ENCODE measurements at regions not wholly inside any gene's neighbourhood (a gene's known extent, or its start where the extent isn't known, plus 50 kb on each side); places are given as distances from the start of the nearest gene placed in this dataset.
"Not testable (repeated sequence)": the region's sequence is repeated elsewhere in the genome, so short reads cannot be mapped to it uniquely, and the experiment has no call there.

GRCh38 chr2:136284226-136285119 is 166.5 kb upstream of the CXCR4 start:
- no peak for DNase-seq
- in situ Hi-C loops (cut with HindIII; ENCODE audit: low pct_ligation_motif_present, low pct_unique_long_range_greater_than_20kb, low sequenced_read_pairs): no loop called here

- in situ Hi-C loops (cut with HindIII; ENCODE audit: low pct_ligation_motif_present, low pct_unique_long_range_greater_than_20kb, low sequenced_read_pairs): no loop called here
- no peak for DNase-seq
These were observed 164.3 kb upstream of the CXCR4 start for GRCh38 chr2:136282251-136282650.

DNA sequence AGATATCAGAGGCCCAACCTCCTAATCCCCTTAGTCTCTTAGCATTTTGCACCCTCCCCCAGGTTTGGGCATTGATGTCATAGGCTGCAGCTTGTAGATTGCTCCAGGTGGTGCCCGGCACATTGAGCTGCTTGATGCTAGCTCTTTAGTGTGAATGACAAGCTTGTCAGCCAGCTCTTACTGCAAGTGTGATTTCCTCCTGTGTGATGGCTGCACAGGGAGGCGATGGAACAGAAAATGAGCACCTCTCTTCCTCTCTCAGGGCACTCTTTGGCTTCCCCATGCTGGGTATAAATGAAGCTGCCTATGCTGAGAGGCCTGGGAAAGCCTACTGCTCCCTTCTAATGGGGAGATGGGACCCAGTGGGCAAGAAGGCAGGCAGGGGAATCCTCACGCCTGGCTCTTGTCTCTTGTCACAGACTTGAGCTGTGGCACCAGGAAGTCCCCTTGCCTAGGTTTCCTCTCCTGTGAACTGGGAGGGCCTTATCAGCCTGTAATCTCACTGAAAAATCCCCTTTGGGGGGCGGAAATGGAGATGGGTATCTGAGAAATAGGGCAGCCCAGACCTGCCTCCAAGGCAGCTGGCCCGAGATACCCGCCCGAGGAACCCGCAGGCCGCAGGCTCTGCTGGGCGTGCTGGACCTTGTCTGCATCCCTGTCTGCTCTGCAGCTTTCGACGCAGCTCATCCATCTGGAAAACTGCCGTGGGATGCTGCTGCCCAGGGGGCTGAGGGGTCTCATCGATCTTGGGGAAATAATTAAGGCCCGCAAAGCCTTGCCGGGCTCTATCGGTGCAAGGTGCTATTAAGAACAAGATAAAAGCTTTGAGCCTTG is 163.5 kb upstream of the CXCR4 start:
- DNase-seq: no peak
- in situ Hi-C loops (cut with HindIII; ENCODE audit: low pct_ligation_motif_present, low pct_unique_long_range_greater_than_20kb, low sequenced_read_pairs): no loop called here

GRCh38 chr2:136266346-136266745 is 148.4 kb upstream of the CXCR4 start:
- in situ Hi-C loops (cut with HindIII; ENCODE audit: low pct_ligation_motif_present, low pct_unique_long_range_greater_than_20kb, low sequenced_read_pairs); DNase-seq: not testable (repeated sequence)

GRCh38 chr2:136259551-136259950 is 141.6 kb upstream of the CXCR4 start:
- no peak for DNase-seq

DNA sequence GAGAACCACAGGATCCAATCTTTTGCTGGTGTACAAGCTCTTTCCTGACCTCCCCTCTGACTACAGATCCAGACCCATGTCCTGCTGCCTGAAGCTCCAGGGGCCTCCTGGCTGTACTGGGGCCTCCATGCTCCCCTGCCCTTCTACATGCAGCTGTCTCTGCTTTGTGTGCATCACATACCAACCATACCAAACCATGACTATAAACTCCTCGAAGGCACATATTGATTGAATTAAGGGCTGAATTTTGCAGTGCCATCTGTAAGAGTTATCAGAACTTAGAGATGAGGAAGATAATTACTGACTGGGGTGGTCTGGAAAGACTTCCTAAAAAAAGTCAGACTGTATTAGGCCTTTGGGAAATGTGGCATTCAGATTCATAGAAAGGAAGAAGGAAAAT is 139.9 kb upstream of the CXCR4 start:
- in situ Hi-C loops (cut with HindIII; ENCODE audit: low pct_ligation_motif_present, low pct_unique_long_range_greater_than_20kb, low sequenced_read_pairs): no loop called here
- no peak for DNase-seq

More at GRCh38 chr2:136259551-136259950, 141.6 kb upstream of the CXCR4 start:
- in situ Hi-C loops (cut with HindIII; ENCODE audit: low pct_ligation_motif_present, low pct_unique_long_range_greater_than_20kb, low sequenced_read_pairs): no loop called here

GRCh38 chr2:136255648-136256461 is 137.9 kb upstream of the CXCR4 start:
- in situ Hi-C loops (cut with HindIII; ENCODE audit: low pct_ligation_motif_present, low pct_unique_long_range_greater_than_20kb, low sequenced_read_pairs): no loop called here
- DNase-seq: no peak

GRCh38 chr2:136255127-136255526 is 137.2 kb upstream of the CXCR4 start:
- no peak for DNase-seq
- in situ Hi-C loops (cut with HindIII; ENCODE audit: low pct_ligation_motif_present, low pct_unique_long_range_greater_than_20kb, low sequenced_read_pairs): no loop called here

GRCh38 chr2:136254681-136255080 is 136.7 kb upstream of the CXCR4 start:
- in situ Hi-C loops (cut with HindIII; ENCODE audit: low pct_ligation_motif_present, low pct_unique_long_range_greater_than_20kb, low sequenced_read_pairs): no loop called here
- DNase-seq: no peak

- in situ Hi-C loops (cut with HindIII; ENCODE audit: low pct_ligation_motif_present, low pct_unique_long_range_greater_than_20kb, low sequenced_read_pairs): no loop called here
- no peak for DNase-seq
These were observed 135.5 kb upstream of the CXCR4 start for GRCh38 chr2:136253288-136254004.

- in situ Hi-C loops (cut with HindIII; ENCODE audit: low pct_ligation_motif_present, low pct_unique_long_range_greater_than_20kb, low sequenced_read_pairs): no loop called here
- DNase-seq: no peak
These were observed 134.1 kb upstream of the CXCR4 start for GRCh38 chr2:136251885-136252585.

DNA sequence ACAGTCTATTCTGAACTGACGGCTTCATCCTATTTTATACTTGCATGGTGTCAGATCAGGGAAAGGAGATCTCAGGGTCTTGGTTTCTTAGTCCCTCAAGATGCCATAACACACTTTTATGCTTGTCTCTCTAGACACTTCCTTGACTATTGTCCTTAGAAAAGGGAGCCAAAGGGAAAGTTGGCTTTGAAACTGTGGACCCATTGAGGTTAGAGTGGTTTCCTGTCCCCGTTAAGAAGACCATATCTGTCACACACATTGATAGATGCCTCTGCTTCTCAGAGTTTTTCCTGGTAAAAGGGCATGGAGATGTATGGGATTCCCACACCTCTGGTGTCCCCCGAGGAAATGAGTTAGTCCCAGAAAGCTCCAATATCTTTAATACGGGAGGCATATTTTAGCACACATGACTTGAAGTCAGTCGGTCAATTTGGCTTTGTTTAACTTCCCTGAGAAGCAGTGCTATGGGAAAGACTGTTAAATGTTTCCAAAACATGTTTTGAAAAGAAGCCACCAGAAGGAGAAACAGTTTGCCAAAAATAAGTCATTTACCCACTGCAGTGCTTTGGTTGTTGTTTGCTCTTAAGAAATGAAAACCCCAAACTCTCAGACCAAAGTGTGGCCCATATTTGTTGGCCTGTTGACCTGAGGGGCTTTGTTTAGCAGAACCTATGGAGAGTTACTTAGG is 133.4 kb upstream of the CXCR4 start:
- in situ Hi-C loops (cut with HindIII; ENCODE audit: low pct_ligation_motif_present, low pct_unique_long_range_greater_than_20kb, low sequenced_read_pairs): no loop called here
- no peak for DNase-seq

- DNase-seq: no peak
- in situ Hi-C loops (cut with HindIII; ENCODE audit: low pct_ligation_motif_present, low pct_unique_long_range_greater_than_20kb, low sequenced_read_pairs): no loop called here
These were observed 132.2 kb upstream of the CXCR4 start for GRCh38 chr2:136250131-136250530.

- in situ Hi-C loops (cut with HindIII; ENCODE audit: low pct_ligation_motif_present, low pct_unique_long_range_greater_than_20kb, low sequenced_read_pairs): no loop called here
These were observed 131.0 kb upstream of the CXCR4 start for GRCh38 chr2:136248907-136249306.

GRCh38 chr2:136248242-136248641 is 130.3 kb upstream of the CXCR4 start:
- in situ Hi-C loops (cut with HindIII; ENCODE audit: low pct_ligation_motif_present, low pct_unique_long_range_greater_than_20kb, low sequenced_read_pairs): no loop called here
- DNase-seq: no peak

More at GRCh38 chr2:136248907-136249306, 131.0 kb upstream of the CXCR4 start:
- DNase-seq: no peak

- in situ Hi-C loops (cut with HindIII; ENCODE audit: low pct_ligation_motif_present, low pct_unique_long_range_greater_than_20kb, low sequenced_read_pairs): no loop called here
- no peak for DNase-seq
These were observed 129.4 kb upstream of the CXCR4 start for GRCh38 chr2:136247204-136247950.
